HEK293 (cell line): ENCODE measurements at regions not wholly inside any gene's neighbourhood (a gene's known extent, or its start where the extent isn't known, plus 50 kb on each side); places are given as distances from the start of the nearest gene placed in this dataset.
"Not testable (repeated sequence)": the region's sequence is repeated elsewhere in the genome, so short reads cannot be mapped to it uniquely, and the experiment has no call there.

Source experiments
- CTCF ChIA-PET: fragments of 350-600 bp; formaldehyde crosslinking; extraction: SDS; loops from one replicate; lab custom pipeline; 2021; ENCODE audit warnings: antibody characterized with exemption; lab: Yijun Ruan, JAX
- POLR2A ChIA-PET: fragments of 300-600 bp; formaldehyde crosslinking; extraction: SDS; loops from one replicate; lab custom pipeline; 2020; ENCODE audit warnings: antibody characterized with exemption, inconsistent platforms; lab: Yijun Ruan, JAX
- H3K27ac ChIP-seq: fragments of 200-500 bp; sonication (Bioruptor generic); 2 replicates; pipeline ENCODE4 v1.5.1; 2014; ENCODE audit warnings: low read depth, low read length, control low read depth, inconsistent platforms; ENCODE audit errors: extremely low read depth
- H3K36me3 ChIP-seq, 2 experiments: fragments of 200-500 bp in 1 of 2; sonication (Bioruptor generic) in 1 of 2; 1 replicate in 1 of 2; 2 replicates in 1 of 2; pipeline ENCODE4 v1.5.1; 2014 to 2017; ENCODE audit warnings: inconsistent platforms in 2 of 2, low read length in 2 of 2; ENCODE audit not compliant: control insufficient read depth in 2 of 2, insufficient read depth in 1 of 2
- H3K4me1 ChIP-seq: fragments of 200-500 bp; sonication (Bioruptor generic); 2 replicates; pipeline ENCODE4 v1.5.1; 2014; ENCODE audit warnings: mild to moderate bottlenecking, low read length, inconsistent platforms; ENCODE audit not compliant: control insufficient read depth, insufficient read depth
- H3K4me3 ChIP-seq: 2 replicates; pipeline ENCODE4 v1.5.1; 2011; ENCODE audit warnings: low read depth, mild to moderate bottlenecking, control low read depth, low read length, moderate library complexity
- H3K9me3 ChIP-seq: fragments of 200-500 bp; sonication (Bioruptor generic); 2 replicates; pipeline ENCODE4 v1.5.1; 2014; ENCODE audit warnings: low read depth, low read length, inconsistent platforms; ENCODE audit not compliant: control insufficient read depth, insufficient read depth
- OSR2 ChIP-seq: fragments of 450-650 bp; formaldehyde crosslinking; IDR thresholded peaks from 2 replicates; pipeline ENCODE4 v1.5.1; 2016; ENCODE audit warnings: missing biosample characterization, missing genetic modification characterization
- PRDM2 ChIP-seq: fragments of 450-650 bp; formaldehyde crosslinking; IDR thresholded peaks from 2 replicates; pipeline ENCODE4 v1.5.1; 2016; ENCODE audit warnings: missing biosample characterization, missing genetic modification characterization, borderline replicate concordance
- PRDM6 ChIP-seq: fragments of 450-650 bp; formaldehyde crosslinking; IDR thresholded peaks from 2 replicates; pipeline ENCODE4 v1.5.1; 2017; ENCODE audit warnings: missing biosample characterization, missing genetic modification characterization
- REPIN1 ChIP-seq: fragments of 450-650 bp; formaldehyde crosslinking; IDR thresholded peaks from 2 replicates; pipeline ENCODE4 v1.5.1; 2017; ENCODE audit warnings: missing biosample characterization, missing genetic modification characterization, low read depth
- ZBTB6 ChIP-seq: fragments of 450-650 bp; formaldehyde crosslinking; IDR thresholded peaks from 2 replicates; pipeline ENCODE4 v1.5.1; 2017; ENCODE audit warnings: missing biosample characterization, missing genetic modification characterization
- ZEB2 ChIP-seq: fragments of 450-650 bp; formaldehyde crosslinking; IDR thresholded peaks from 2 replicates; pipeline ENCODE4 v1.5.1; 2016; ENCODE audit warnings: missing biosample characterization, missing genetic modification characterization
- ZIC2 ChIP-seq: fragments of 450-650 bp; formaldehyde crosslinking; IDR thresholded peaks from 2 replicates; pipeline ENCODE4 v1.5.1; 2016; ENCODE audit warnings: missing biosample characterization, missing genetic modification characterization
- ZNF280C ChIP-seq: fragments of 450-650 bp; formaldehyde crosslinking; IDR thresholded peaks from 2 replicates; pipeline ENCODE4 v1.5.1; 2016; ENCODE audit warnings: missing biosample characterization, missing genetic modification characterization
- ZNF366 ChIP-seq: fragments of 450-650 bp; formaldehyde crosslinking; conservative IDR thresholded peaks from 2 replicates; pipeline ENCODE4 v1.5.1; 2016; ENCODE audit warnings: missing biosample characterization, missing genetic modification characterization
- ZNF449 ChIP-seq: fragments of 450-650 bp; formaldehyde crosslinking; IDR thresholded peaks from 2 replicates; pipeline ENCODE4 v1.5.1; 2017; ENCODE audit warnings: missing biosample characterization, mild to moderate bottlenecking, missing genetic modification characterization, moderate library complexity
- ZNF488 ChIP-seq: fragments of 450-650 bp; formaldehyde crosslinking; IDR thresholded peaks from 2 replicates; pipeline ENCODE4 v1.5.1; 2016; ENCODE audit warnings: missing biosample characterization, missing genetic modification characterization
- ZNF530 ChIP-seq: fragments of 450-650 bp; formaldehyde crosslinking; IDR thresholded peaks from 2 replicates; pipeline ENCODE4 v1.5.1; 2016; ENCODE audit warnings: low read depth, missing biosample characterization, missing genetic modification characterization
- ZNF664 ChIP-seq: fragments of 450-650 bp; formaldehyde crosslinking; IDR thresholded peaks from 2 replicates; pipeline ENCODE4 v1.5.1; 2016; ENCODE audit warnings: missing biosample characterization, missing genetic modification characterization

- H3K36me3 ChIP-seq, H3K27ac ChIP-seq, H3K4me3 ChIP-seq, H3K4me1 ChIP-seq, POLR2A ChIA-PET, H3K9me3 ChIP-seq: not testable (repeated sequence)
- peak; percentile 90 for TF ChIP-seq ZNF366 (tag by site-specific recombination)
- CTCF ChIA-PET = interaction anchor here (0.5 to 1.5 kb wide), 5 partner anchors 19 to 302 kb away, joined by 3 to 5 read pairs (median 4); no protein-coding TSS in a partner anchor
Observed at GRCh38 chr6:134425917-134426316, 108.0 kb upstream of the SGK1 start.

GRCh38 chr6:134425513-134425912, 107.6 kb upstream of the SGK1 start:
- ChIA-PET CTCF (interaction anchor here (0.5 to 1.0 kb wide), 4 partner anchors 246 to 457 kb away, joined by 3 to 5 read pairs (median 4); no protein-coding TSS in a partner anchor), POLR2A (no interaction called here)
- TF ChIP-seq ZEB2 (tag by site-specific recombination) = no peak
- TF ChIP-seq ZNF449 (tag by site-specific recombination) = no peak
- no peak for TF ChIP-seq PRDM6
- no peak for TF ChIP-seq ZNF280C (tag by site-specific recombination)
- TF ChIP-seq REPIN1 (tag by site-specific recombination) = no peak
- no peak for TF ChIP-seq PRDM2 (tag by site-specific recombination)
- no peak for TF ChIP-seq ZIC2 (tag by site-specific recombination)
- TF ChIP-seq ZBTB6 (tag by site-specific recombination) = no peak
- TF ChIP-seq ZNF488 (tag by site-specific recombination) = no peak
- no peak for TF ChIP-seq ZNF664 (tag by site-specific recombination)
- TF ChIP-seq ZNF530 = no peak
- no peak for TF ChIP-seq OSR2 (tag by site-specific recombination)
- Histone ChIP-seq H3K4me3 (no peak overlapping the region), H3K9me3 (no peaks in the 10 kb centered on the region), H3K4me1 (no peaks in the 10 kb centered on the region), H3K36me3 (no peaks in the 10 kb centered on the region), H3K27ac (no peak overlapping the region)
